Activated gamma-delta T cell treated with Interleukin-2 at 50 U/mL for 16 hours (primary cell): ENCODE measurements at regions not wholly inside any gene's neighbourhood (a gene's known extent, or its start where the extent isn't known, plus 50 kb on each side); places are given as distances from the start of the nearest gene placed in this dataset.

Source experiments
- DNase-seq: peaks from one replicate; pipeline ENCODE4 v3.0.0-alpha.2; 2020

DNA sequence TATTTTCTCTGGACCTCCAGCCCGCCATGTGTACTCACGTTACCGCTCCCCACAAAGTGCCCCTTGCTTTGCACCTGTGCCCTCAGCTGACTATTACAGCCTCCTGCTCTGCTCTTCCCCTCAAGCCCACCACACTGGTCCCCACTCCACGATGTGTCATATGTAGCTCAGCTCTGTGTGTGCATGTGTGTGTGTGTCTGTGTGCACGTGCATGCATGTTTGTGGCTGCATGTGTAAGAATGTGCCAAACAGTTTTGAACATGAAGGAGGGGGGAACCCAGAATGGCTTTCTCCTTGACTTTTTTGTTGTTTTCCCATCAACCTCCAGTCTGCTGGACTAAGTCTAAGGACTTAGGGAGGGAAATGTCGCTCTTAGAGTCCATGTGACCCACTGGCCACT lies 54.8 kb upstream of the BTRC start:
- DNase-seq: no peak

DNA sequence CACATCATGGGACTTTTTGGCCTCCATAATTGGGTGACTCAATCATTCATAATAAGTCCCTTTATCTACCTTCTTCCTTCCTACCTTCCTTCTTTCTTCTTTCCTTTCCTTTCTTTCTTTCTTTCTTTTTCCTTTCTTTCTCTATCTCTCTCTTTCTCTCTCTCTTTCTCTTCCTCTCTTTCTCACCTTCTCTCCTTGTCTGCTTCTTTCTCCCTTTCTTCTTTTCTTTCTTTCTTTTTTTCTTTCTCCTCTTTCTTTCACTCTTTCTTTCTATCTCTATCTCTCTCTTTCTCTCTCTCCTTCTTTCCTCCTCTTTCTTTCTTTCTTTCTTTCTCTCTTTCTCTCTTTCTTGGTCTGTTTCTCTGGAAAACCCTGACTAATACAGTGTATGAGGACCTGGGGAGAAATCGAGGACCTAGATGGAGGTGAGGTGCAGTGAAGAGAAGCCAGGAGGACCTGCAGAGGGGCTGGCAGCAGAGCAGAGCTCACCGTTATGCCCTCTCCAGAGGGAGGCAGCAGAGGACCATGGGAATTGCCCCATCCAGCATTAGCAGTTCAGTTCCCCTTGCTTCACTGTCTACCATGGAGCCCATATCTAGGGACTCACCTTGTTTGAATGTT lies 52.7 kb upstream of the BTRC start:
- no peak for DNase-seq

DNA sequence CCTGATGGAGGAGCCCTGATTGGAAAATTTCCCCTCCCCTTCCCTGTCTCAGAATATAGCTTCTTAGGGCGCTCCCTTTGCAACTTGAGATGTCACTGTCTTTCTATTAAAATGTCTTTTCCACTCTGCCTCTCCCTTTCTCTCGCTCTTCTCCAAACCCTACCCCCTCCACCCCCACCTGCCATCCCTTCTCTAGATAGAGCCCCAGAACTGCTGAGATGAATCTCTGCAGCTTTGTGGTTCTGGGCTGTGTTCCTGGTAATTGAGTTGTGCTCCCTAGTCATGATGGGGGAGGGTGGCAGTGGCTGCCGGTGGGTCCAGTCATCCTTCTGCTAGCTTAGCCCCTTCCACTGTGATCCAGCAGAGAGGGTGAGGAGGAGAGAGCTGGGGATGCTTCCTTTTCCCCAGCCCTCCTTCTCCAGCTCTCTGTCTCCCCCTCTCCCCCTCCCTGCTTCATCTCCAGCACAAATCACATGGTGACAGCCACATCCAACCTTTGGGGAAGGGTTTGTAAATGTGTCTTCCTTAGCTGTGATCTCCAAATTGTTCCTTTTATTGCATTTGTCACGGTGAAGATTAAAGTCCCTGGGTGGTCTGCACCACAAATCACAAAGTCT lies 50.8 kb upstream of the BTRC start:
- no peak for DNase-seq
